ENCODE measurements at regions not wholly inside any gene's neighbourhood (a gene's known extent, or its start where the extent isn't known, plus 50 kb on each side); places are given as distances from the start of the nearest gene placed in this dataset.

DNA sequence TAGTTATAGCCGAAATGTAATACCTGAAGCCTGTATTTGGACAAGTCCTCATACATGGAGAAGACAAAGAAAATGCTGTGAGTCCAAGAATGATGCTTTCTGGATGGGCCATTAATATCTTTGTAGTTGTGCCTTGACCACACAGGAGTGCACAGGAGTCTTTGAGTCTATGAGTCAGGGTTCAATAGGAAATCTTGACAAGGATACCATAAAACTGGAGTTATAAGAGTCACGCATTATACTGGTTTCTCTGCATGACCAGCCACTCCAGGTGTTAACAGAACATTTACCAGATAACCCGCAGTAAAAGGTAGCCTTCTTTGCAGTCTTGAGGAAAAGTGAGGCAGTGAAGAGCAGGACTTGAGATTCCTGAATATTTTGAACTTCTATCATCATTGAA is 464.6 kb upstream of the PKN2 start:
- no peak for DNase-seq (ENCODE audit: low spot score)

DNA sequence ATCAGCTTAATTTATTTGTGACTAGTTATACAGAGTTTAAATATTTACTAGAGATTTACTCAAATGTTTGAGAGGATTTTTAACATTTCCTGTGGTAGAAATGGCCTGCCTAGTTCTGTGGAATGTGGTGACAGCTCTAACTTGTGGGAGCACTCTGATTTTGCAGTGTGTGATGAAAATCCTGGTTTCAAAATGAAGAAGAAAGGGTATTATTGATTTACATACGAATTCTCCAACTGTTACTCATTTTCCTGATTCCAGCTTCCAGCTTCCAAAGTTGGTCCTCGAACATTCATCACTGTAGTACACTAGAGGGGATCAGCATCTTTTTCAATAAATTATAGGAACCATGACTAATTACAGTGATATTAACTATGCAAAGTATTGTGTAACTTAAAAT is 462.7 kb upstream of the PKN2 start:
- no peak for DNase-seq (ENCODE audit: low spot score)

DNA sequence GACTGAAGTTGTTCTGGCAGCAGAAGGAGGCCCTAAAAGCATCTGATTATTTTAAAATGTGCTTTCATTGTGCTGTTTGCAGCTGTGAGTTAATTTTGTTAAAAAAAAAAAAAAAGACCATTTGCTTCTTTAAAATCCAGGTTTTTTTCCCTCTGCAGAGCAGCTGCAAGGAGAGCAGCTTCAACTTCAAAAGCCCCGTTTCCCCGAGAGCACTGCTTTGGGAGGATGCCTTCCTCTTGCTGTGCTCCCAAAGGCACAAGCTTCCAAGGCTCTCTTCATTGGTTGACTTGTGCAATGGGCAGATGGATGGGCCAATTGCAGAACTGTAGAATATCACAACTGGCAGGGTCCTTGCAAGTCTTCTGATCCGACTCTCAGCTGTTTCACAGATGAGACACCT is 459.2 kb upstream of the PKN2 start:
- no peak for DNase-seq (ENCODE audit: low spot score)

DNA sequence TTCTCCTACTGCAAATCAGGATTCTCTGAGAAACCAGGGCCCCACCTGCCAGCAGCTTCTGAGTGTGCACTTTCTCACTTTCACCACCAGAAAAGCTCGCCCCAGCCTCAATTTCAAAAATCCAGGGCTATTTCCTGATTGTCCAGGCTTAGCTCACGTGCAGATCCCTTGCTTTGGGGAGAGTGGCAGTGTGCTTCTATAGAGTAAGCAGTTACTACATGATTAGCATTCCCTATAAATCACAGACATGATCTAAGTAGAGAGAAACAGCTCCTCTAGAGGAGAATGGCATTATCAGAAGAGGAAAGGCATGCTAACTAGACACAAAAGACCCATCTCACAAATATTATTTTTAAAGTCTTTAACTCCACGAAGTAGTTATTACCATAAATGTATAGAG is 456.0 kb upstream of the PKN2 start:
- DNase-seq (ENCODE audit: low spot score), result peak; percentile 4

DNA sequence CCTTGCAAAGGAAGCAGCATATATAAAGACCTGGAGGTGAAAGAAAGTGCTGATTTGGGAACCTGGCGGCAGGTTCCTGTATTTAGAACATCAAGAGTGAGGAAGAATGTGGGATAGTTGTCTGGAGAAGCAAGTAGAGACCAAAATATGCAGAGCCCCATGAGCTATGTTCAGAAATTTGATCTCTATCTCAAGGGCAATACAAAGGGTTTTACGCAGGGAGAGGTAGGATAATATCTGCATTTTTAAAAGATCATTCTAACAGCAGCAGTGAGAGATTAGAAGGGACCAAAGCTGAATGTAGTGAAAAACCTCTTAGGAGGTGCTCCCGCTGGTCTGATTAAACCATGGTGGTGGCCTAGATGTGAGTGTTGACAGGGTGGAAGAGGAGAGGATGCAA is 453.9 kb upstream of the PKN2 start:
- DNase-seq (ENCODE audit: low spot score), result no peak

DNA sequence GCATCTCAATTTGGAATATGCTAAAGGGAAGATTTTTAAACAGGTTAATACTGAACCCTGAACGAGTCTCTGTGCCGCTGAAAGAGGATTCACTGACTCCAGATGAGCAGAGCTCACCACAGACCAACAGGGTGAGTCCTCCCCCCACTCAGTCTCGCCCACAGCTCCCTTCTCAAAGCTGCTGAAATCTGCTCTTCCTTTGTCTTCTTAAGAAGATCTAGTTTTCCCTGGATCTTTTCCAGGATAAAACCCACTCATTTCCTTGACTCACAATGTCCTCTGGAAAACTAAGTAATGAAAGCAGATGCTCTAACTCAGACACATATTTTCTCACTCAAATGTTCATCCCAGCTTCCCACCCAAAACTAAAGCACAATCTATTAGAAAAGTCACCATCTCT is 447.0 kb upstream of the PKN2 start:
- no peak for DNase-seq (ENCODE audit: low spot score)

DNA sequence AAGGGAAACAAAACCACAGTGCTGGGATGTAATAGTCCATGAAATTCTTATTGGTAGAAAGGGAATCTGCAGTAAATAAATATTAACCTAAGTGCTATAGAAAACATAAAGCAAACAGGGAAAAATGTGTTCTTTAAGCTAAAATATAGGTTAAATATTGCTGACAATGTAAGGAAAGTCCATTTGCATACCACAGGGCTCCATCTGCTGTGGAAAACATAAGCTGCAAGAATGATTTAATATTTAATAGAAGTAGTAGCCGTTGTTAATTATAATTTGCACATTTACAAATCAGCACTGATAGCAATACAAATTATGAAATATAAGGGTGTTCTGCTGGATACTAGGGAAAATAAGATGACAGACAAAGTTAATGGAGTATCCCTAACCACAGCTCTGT is 444.9 kb upstream of the PKN2 start:
- DNase-seq (ENCODE audit: low spot score), result no peak

DNA sequence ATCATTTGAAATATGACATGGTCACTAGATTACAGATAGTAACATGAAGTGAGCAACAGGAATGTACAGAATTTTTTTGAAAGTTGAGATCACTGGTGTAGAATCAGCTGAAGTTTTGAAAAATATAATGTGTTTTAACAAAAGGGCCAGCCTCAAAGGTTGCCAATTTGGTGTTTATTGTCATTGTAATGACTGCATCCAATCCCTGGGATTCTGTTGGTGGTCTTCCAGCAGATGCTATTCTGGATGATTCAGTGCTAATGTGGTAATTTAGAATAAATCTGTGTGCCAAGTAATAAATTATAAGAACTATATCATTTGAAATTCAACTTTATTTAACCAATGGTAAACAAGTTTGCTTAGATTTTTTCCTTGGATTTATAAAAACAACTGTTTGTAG is 436.4 kb upstream of the PKN2 start:
- DNase-seq (ENCODE audit: low spot score), result no peak

DNA sequence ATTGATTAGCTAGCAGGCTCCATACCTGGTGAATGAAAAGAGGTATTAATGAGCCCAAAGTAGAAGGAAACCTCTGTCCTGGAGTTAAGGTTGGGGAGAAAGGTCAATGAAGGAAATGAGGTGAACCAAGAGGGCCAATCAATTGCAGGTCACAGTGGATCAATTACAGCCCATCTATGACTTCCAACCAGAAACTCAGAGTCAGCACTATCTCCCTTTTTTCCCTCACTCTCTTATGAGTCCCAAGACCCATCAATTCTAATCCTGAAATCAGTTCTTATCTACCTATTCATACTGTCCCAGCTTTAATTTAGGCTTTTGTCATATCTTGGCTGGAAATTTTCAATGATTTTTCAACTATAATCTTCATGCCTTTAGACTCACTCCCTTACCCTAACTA is 433.2 kb upstream of the PKN2 start:
- no peak for DNase-seq (ENCODE audit: low spot score)

DNA sequence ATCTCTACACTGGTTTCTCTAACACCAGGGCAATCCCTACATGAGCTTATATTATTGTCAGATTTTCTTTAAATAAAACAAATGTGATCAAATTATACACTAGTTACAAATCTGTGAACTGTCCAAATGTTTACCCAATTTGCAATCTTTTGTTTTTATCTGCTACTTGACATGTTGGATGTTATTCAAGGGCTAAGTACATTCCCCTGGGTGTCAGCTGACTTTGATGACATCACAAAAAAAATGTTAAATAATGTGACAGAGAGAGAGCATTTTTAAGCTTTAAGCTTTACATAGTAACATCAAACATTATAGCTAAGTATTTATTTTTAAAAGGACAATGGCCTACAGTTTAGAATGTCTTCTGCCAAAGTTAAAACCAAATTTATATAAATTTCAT is 431.3 kb upstream of the PKN2 start:
- DNase-seq (ENCODE audit: low spot score), result no peak

DNA sequence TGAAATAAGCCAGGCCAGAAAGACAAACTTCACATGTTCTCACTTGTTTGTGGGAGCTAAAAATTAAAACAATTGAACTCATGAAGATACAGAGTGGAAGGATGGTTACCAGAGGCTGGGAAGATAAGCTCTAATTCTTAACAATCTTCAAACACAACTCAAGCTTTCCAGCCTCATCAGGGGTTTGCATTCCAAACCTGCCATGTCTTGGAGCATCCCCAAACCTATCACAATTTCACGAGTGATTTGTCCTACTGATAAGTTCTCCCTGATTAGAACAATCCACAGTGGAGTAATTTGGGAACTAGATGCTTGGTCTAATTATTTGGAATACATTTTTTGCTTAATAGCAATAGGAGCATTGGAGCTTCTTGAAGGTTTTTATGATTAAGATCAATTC is 418.5 kb upstream of the PKN2 start:
- DNase-seq (ENCODE audit: low spot score), result no peak

DNA sequence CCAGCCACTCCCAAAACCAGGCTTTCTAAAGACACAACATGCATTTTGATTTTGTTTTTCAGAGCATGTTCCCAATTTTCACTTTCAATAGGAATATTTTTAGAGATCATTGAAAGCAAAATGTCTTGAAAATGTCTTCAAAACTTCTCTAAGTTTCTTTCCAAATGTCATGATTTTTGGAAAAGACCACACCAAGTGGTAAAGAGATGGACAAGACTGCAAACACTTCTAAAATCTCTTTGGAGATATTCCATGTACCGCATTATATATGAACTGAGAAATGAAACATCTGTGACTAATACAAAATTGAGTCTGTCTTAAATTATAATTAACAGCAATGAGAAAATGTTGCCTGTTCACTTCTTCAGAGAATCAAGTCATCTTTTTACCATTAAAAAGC is 418.0 kb upstream of the PKN2 start:
- DNase-seq (ENCODE audit: low spot score), result no peak

DNA sequence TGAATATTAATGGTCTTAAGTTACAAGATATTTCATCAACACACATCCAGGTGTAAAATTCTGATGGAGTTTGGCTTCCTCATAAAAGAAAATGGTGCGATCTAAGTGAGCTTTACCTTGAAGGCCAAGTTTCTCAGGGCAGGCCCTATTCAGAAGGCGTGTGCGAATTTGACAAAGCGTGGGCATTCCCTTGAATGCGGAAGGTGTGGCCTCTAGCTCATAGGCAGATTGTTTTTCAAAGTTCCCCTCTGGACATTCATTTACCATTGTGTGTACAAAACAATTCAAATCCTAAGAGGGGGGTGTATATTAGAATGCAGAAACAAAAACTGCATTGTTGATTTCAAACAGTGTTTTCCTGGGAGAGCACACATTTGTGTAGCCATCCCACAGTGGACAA is 411.9 kb upstream of the PKN2 start:
- DNase-seq (ENCODE audit: low spot score), result no peak

DNA sequence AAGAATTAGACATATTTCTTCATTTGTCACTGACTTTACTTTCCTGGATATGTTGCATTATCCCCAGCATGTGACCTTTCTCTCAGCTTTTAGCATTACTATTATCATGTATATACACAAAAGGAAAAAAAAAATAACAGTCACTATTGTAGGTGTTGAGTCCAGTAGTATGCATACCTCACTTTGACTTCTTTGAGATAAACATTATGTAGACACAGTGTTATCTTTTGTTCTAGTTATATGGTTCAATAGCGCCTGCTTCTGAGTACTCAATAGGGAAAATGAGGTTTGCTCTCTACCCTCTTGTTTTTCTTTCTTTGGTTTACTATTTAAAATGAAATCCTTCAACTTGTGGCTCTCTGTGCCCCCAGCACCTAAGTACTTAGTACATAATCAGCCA is 409.6 kb upstream of the PKN2 start:
- no peak for DNase-seq (ENCODE audit: low spot score)

DNA sequence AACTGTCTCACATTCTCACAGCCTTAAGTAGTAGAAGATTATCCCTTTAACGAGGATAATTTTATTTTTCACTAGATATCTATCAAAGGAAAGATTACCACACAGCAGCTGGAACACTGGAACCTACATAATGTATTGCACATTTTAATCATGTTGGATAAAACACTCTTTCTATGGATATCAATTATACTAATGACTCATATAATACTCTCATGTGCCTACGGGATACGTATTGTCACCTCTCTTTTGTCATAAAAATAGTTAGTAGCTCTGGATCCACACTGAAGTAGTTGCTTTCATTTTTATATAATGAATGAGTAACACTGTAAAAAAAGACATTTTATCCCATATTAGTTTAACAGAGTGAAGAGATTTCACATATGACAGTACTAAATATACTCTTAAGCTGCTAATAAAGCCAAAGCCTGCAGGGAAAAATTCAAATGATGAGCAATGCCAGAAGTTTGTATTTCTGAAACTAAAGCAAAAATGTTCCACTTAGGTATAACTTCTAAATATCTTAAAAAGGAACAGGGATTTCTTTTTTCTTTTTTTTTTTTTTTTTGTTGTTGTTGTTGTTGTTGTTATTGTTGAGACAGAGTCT is 408.7 kb upstream of the PKN2 start:
- DNase-seq (ENCODE audit: low spot score), result no peak

DNA sequence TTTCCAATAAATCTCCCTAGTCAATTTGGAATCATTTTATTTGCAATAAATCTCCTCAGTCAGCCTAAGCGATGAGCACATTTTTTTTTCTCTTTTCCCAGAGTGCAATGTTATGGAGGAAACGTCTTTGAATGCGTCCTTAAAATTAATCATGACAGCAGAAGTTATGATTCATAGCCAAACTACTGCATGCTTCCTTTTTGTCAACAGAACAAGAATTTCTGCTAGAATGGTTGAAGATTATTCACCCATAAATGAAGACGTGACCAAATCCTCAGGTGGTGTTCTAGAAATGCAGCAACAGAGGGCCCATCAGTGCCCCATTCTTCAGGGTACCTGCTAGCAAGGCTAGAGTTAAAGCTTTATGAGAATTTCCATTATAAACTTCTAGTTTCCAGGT is 407.9 kb upstream of the PKN2 start:
- DNase-seq (ENCODE audit: low spot score), result no peak

DNA sequence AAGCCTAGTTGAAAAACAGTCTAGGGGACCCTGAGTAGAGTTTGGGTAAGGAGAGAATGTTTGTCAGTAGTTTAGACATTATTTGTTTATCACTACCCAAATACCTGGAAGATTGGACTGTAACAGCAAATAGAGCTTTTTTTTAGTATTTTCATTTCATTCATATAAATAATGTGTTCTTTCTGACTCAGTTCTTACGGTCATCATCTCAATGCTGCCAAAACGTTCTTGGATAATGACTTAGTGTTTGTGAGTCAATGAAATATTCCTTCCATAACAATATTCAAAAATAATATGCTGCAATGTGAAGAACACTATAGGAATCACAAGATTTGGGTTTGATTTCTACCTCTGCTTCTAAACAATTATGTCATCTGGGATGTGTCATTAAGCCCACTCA is 400.0 kb upstream of the PKN2 start:
- DNase-seq (ENCODE audit: low spot score), result no peak

DNA sequence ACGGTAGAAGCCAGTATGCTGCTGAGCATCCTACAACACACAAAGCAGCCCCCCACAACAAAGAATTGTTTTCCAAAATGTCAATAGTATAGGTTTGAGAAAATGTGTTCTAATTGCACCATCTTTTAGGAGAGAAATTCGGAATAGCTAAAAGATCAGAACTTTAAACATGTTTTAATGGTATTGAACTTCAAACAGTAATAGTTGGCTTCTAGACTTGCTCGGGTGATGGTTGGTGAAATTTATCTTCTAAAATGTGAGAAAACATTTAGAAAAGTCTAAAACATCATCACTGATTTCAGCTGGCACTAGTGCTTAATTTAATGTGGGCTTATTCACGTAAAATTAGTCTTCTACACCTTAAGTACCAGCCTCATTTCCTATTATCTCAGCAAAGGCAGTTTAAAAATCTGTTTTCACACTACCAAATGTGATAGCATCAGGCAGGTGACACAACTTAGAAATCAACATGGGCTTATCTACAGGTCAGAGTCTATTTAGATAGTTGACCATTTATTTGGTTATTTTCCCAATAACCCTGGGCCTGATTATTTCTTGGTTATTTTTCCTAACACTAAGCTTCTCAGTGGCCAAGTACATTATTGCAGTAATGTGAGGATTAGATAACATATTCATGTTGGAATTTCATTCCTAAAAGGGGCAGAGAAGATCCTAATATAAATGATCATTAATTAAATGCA is 399.3 kb upstream of the PKN2 start:
- DNase-seq (ENCODE audit: low spot score), result no peak

DNA sequence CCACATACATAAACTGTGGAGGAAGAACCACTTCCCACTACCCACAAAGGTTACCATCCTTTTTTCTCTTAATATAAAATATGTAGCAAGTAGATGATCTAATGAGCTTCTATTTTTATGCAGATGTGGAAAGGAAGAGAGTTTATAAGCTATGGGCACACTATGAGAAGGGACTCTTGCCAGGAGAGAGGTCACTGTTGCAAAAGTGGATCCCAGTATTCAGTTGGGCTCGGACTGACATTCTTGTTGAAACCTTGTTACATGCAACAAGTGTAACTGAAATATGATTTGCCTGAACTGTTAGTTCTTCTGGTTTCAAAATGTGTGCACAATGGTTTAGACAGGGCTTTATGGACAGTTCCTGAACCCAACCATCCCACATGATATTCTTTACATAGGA is 397.4 kb upstream of the PKN2 start:
- DNase-seq (ENCODE audit: low spot score), result no peak

DNA sequence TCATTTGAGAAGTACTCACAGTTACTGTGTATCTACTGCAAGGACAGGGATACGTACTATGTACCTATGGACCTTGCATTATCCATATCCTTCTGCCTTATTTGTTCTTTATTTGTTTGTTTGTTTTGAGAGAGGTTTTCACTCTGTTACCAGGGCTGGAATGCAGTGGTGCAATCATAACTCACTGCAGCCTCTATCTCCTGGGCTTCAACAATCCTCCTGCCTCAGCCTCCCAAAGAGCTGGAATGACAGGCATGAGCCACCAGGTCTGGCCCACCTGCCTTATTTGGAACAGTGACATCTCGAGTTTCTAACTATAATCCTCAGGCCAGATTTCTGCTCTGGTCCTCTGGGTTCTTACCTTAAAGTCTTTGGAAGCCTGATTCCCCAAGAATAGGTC is 395.5 kb upstream of the PKN2 start:
- DNase-seq (ENCODE audit: low spot score), result no peak

DNA sequence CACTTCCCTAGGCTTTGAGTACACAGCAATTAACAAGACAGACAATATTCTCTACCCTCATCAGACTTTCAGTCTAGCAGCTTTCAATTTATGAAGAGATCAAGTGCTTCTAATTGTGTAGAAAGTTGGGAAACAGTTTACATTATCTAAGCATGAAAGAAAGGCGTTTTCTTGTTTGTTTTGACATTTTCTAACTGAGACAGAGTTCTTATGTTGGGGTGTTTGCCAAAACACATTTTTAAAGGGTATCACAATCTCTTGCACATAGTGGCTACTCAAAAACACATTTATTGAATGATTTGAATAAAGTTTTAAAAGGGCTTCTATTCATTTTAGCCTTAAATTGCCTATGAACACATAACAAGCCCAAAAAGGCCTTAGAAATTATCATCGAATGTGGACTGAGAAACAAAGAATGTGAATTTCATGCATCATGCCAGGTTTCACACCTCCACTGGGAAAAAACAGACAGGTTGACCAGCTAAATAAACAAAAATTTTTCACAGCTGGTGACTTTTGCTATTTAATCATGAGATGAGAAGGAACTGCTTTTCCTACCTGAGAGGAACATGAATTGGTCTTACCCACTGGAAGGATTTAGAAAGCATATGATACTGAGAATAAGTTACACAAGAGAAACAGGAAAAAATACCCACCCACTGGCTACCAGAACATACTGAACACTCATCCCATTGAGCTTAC is 394.5 kb upstream of the PKN2 start:
- no peak for DNase-seq (ENCODE audit: low spot score)

DNA sequence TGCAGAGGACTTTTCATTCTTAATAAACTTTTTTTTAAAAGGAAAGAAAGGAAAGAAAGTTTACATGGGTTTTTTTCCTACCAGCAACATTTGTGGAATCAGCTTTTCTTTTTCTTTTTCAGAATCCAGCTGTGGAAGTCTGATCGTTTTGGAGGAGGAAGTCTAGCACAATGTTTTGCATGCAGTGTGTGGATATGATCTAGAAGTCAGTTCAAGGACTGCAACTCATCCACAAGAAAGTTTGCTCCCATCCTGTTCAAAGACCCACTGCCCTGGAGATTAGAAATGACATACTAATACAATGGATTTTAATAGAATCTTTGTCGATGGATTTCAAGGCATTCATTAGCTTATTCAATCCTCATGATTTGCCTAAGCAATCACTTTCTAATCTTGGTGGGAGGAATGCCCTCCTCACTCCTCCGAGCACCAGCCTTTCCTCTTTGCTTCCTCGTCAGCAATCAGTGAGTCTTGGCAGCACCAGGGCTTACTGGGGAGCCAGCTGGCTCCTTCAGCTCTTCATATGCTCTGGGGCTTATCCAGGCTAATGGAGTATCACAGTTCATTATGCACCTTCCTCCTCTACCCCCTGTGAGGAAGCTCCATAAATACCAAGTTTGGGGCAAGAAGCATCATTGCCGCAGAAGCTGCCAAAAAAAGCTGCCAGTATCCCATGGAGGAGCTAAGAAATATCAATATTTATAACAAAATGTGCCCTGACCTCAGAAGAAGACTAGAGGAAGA is 392.3 kb upstream of the PKN2 start:
- DNase-seq (ENCODE audit: low spot score), result no peak

DNA sequence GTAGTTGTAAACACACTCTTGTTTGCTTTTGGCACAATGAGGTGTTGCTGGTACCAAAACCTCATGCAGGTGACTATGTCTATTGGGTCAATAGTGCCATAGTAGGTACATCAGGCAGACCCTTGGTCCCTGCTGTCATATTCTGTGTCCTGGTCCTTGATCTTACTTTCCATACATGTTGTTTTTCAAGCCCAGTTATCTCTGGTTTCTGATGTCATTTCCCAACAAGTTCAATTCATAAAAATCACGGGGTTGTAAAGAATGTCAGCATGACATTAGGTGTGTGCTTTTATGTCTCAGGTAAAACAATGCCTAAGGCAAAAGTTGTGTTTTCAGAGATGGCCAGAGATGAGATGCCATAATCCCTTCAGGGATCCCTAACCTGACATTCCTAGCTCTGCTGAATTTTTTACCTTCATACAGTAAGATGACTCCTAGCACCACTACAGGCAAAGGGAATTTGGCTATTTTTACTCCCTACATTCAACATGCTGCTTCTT is 390.3 kb upstream of the PKN2 start:
- DNase-seq (ENCODE audit: low spot score), result no peak

Data from NAMALWA (cell line).